ENCODE measurements at regions not wholly inside any gene's neighbourhood (a gene's known extent, or its start where the extent isn't known, plus 50 kb on each side); places are given as distances from the start of the nearest gene placed in this dataset.

GRCh38 chr18:76570856-76571255 is 75.8 kb upstream of the ZNF516 start:
- DNase-seq (ENCODE audit: low read depth), result no peak

- no peak for DNase-seq (ENCODE audit: low read depth)
Observed at GRCh38 chr18:76569644-76570419, 74.8 kb upstream of the ZNF516 start.

GRCh38 chr18:76568731-76569130 is 73.7 kb upstream of the ZNF516 start:
- DNase-seq (ENCODE audit: low read depth), result no peak

GRCh38 chr18:76567835-76568445 is 72.9 kb upstream of the ZNF516 start:
- no peak for DNase-seq (ENCODE audit: low read depth)

GRCh38 chr18:76566987-76567386 is 71.9 kb upstream of the ZNF516 start:
- DNase-seq (ENCODE audit: low read depth), result no peak

- no peak for DNase-seq (ENCODE audit: low read depth)
Observed at GRCh38 chr18:76565238-76566173, 70.5 kb upstream of the ZNF516 start.

GRCh38 chr18:76564655-76565237 is 69.7 kb upstream of the ZNF516 start:
- DNase-seq (ENCODE audit: low read depth), result no peak

- no peak for DNase-seq (ENCODE audit: low read depth)
Observed at GRCh38 chr18:76564117-76564516, 69.1 kb upstream of the ZNF516 start.

GRCh38 chr18:76562286-76563122 is 67.5 kb upstream of the ZNF516 start:
- DNase-seq (ENCODE audit: low read depth), result no peak

- DNase-seq (ENCODE audit: low read depth), result no peak
Observed at GRCh38 chr18:76558881-76559667, 64.0 kb upstream of the ZNF516 start.

- no peak for DNase-seq (ENCODE audit: low read depth)
Observed at GRCh38 chr18:76557026-76557575, 62.1 kb upstream of the ZNF516 start.

GRCh38 chr18:76554547-76555222 is 59.6 kb upstream of the ZNF516 start:
- DNase-seq (ENCODE audit: low read depth), result no peak

- DNase-seq (ENCODE audit: low read depth), result no peak
Observed at GRCh38 chr18:76553715-76554546, 58.9 kb upstream of the ZNF516 start.

- no peak for DNase-seq (ENCODE audit: low read depth)
Observed at GRCh38 chr18:76548541-76548940, 53.5 kb upstream of the ZNF516 start.

- no peak for DNase-seq (ENCODE audit: low read depth)
Observed at GRCh38 chr18:76547296-76547695, 52.3 kb upstream of the ZNF516 start.

- no peak for DNase-seq (ENCODE audit: low read depth)
Observed at GRCh38 chr18:76546436-76546835, 51.4 kb upstream of the ZNF516 start.

GRCh38 chr18:76546088-76546435 is 51.0 kb upstream of the ZNF516 start:
- DNase-seq (ENCODE audit: low read depth), result no peak

- no peak for DNase-seq (ENCODE audit: low read depth)
Observed at GRCh38 chr18:76545433-76546087, 50.5 kb upstream of the ZNF516 start.
